ENCODE measurements at regions not wholly inside any gene's neighbourhood (a gene's known extent, or its start where the extent isn't known, plus 50 kb on each side); places are given as distances from the start of the nearest gene placed in this dataset.

- H3K27ac ChIP-seq (ENCODE audit: insufficient read depth, low read length, poor library complexity, severe bottlenecking): no peak overlapping the region
- DNase-seq: no peak
- no peaks in the 10 kb centered on the region for H3K4me1 ChIP-seq (ENCODE audit: control insufficient read depth, insufficient read depth, low read length, poor library complexity, severe bottlenecking)
- H3K36me3 ChIP-seq (ENCODE audit: control insufficient read depth, insufficient read depth, low read length): no peaks in the 10 kb centered on the region
- no peaks in the 10 kb centered on the region for H3K9me3 ChIP-seq (ENCODE audit: control insufficient read depth, low read length)
- no peak overlapping the region for H3K4me3 ChIP-seq (ENCODE audit: insufficient read depth, low read depth, low read length, poor library complexity, severe bottlenecking)
- no peaks in the 10 kb centered on the region for H3K27me3 ChIP-seq (replicated peaks; ENCODE audit: control insufficient read depth, insufficient read depth, low read length, poor library complexity, severe bottlenecking)
Observed at GRCh38 chr13:74647991-74648390, 513.8 kb upstream of the KLF12 start.

GRCh38 chr13:74647211-74647610, 513.0 kb upstream of the KLF12 start:
- no peaks in the 10 kb centered on the region for H3K4me1 ChIP-seq (ENCODE audit: control insufficient read depth, insufficient read depth, low read length, poor library complexity, severe bottlenecking)
- H3K36me3 ChIP-seq (ENCODE audit: control insufficient read depth, insufficient read depth, low read length): no peaks in the 10 kb centered on the region
- DNase-seq: no peak
- H3K4me3 ChIP-seq (ENCODE audit: insufficient read depth, low read depth, low read length, poor library complexity, severe bottlenecking): no peak overlapping the region
- no peaks in the 10 kb centered on the region for H3K27me3 ChIP-seq (replicated peaks; ENCODE audit: control insufficient read depth, insufficient read depth, low read length, poor library complexity, severe bottlenecking)
- no peak overlapping the region for H3K27ac ChIP-seq (ENCODE audit: insufficient read depth, low read length, poor library complexity, severe bottlenecking)
- no peaks in the 10 kb centered on the region for H3K9me3 ChIP-seq (ENCODE audit: control insufficient read depth, low read length)

- DNase-seq: no peak
- no peaks in the 10 kb centered on the region for H3K27me3 ChIP-seq (replicated peaks; ENCODE audit: control insufficient read depth, insufficient read depth, low read length, poor library complexity, severe bottlenecking)
- H3K27ac ChIP-seq (ENCODE audit: insufficient read depth, low read length, poor library complexity, severe bottlenecking): no peak overlapping the region
- no peak overlapping the region for H3K4me3 ChIP-seq (ENCODE audit: insufficient read depth, low read depth, low read length, poor library complexity, severe bottlenecking)
- no peaks in the 10 kb centered on the region for H3K4me1 ChIP-seq (ENCODE audit: control insufficient read depth, insufficient read depth, low read length, poor library complexity, severe bottlenecking)
- H3K9me3 ChIP-seq (ENCODE audit: control insufficient read depth, low read length): no peaks in the 10 kb centered on the region
- H3K36me3 ChIP-seq (ENCODE audit: control insufficient read depth, insufficient read depth, low read length): no peaks in the 10 kb centered on the region
Observed at GRCh38 chr13:74646091-74646490, 511.9 kb upstream of the KLF12 start.

- Histone ChIP-seq H3K27me3 (replicated peaks; ENCODE audit: control insufficient read depth, insufficient read depth, low read length, poor library complexity, severe bottlenecking) (no peaks in the 10 kb centered on the region), H3K4me1 (ENCODE audit: control insufficient read depth, insufficient read depth, low read length, poor library complexity, severe bottlenecking) (no peaks in the 10 kb centered on the region), H3K36me3 (ENCODE audit: control insufficient read depth, insufficient read depth, low read length) (no peaks in the 10 kb centered on the region), H3K4me3 (ENCODE audit: insufficient read depth, low read depth, low read length, poor library complexity, severe bottlenecking) (no peak overlapping the region), H3K9me3 (ENCODE audit: control insufficient read depth, low read length) (no peaks in the 10 kb centered on the region), H3K27ac (ENCODE audit: insufficient read depth, low read length, poor library complexity, severe bottlenecking) (no peak overlapping the region)
- no peak for DNase-seq
Observed at GRCh38 chr13:74645586-74645985, 511.4 kb upstream of the KLF12 start.

GRCh38 chr13:74644229-74644628, 510.0 kb upstream of the KLF12 start:
- H3K4me1 ChIP-seq (ENCODE audit: control insufficient read depth, insufficient read depth, low read length, poor library complexity, severe bottlenecking): no peaks in the 10 kb centered on the region
- no peaks in the 10 kb centered on the region for H3K9me3 ChIP-seq (ENCODE audit: control insufficient read depth, low read length)
- no peak overlapping the region for H3K4me3 ChIP-seq (ENCODE audit: insufficient read depth, low read depth, low read length, poor library complexity, severe bottlenecking)
- no peak for DNase-seq
- no peak overlapping the region for H3K27ac ChIP-seq (ENCODE audit: insufficient read depth, low read length, poor library complexity, severe bottlenecking)
- no peaks in the 10 kb centered on the region for H3K27me3 ChIP-seq (replicated peaks; ENCODE audit: control insufficient read depth, insufficient read depth, low read length, poor library complexity, severe bottlenecking)
- no peaks in the 10 kb centered on the region for H3K36me3 ChIP-seq (ENCODE audit: control insufficient read depth, insufficient read depth, low read length)

GRCh38 chr13:74641586-74641985, 507.4 kb upstream of the KLF12 start:
- DNase-seq: no peak
- H3K36me3 ChIP-seq (ENCODE audit: control insufficient read depth, insufficient read depth, low read length): no peaks in the 10 kb centered on the region
- no peaks in the 10 kb centered on the region for H3K4me1 ChIP-seq (ENCODE audit: control insufficient read depth, insufficient read depth, low read length, poor library complexity, severe bottlenecking)
- no peaks in the 10 kb centered on the region for H3K9me3 ChIP-seq (ENCODE audit: control insufficient read depth, low read length)
- no peak overlapping the region for H3K4me3 ChIP-seq (ENCODE audit: insufficient read depth, low read depth, low read length, poor library complexity, severe bottlenecking)
- no peak overlapping the region for H3K27ac ChIP-seq (ENCODE audit: insufficient read depth, low read length, poor library complexity, severe bottlenecking)
- no peaks in the 10 kb centered on the region for H3K27me3 ChIP-seq (replicated peaks; ENCODE audit: control insufficient read depth, insufficient read depth, low read length, poor library complexity, severe bottlenecking)

GRCh38 chr13:74633734-74634133, 499.5 kb upstream of the KLF12 start:
- no peak overlapping the region for H3K4me3 ChIP-seq (ENCODE audit: insufficient read depth, low read depth, low read length, poor library complexity, severe bottlenecking)
- H3K27ac ChIP-seq (ENCODE audit: insufficient read depth, low read length, poor library complexity, severe bottlenecking): no peak overlapping the region
- no peaks in the 10 kb centered on the region for H3K36me3 ChIP-seq (ENCODE audit: control insufficient read depth, insufficient read depth, low read length)
- no peaks in the 10 kb centered on the region for H3K4me1 ChIP-seq (ENCODE audit: control insufficient read depth, insufficient read depth, low read length, poor library complexity, severe bottlenecking)
- no peaks in the 10 kb centered on the region for H3K27me3 ChIP-seq (replicated peaks; ENCODE audit: control insufficient read depth, insufficient read depth, low read length, poor library complexity, severe bottlenecking)
- no peaks in the 10 kb centered on the region for H3K9me3 ChIP-seq (ENCODE audit: control insufficient read depth, low read length)
- no peak for DNase-seq

GRCh38 chr13:74629985-74630384, 495.8 kb upstream of the KLF12 start:
- Histone ChIP-seq H3K4me3 (ENCODE audit: insufficient read depth, low read depth, low read length, poor library complexity, severe bottlenecking) (no peak overlapping the region), H3K27ac (ENCODE audit: insufficient read depth, low read length, poor library complexity, severe bottlenecking) (no peak overlapping the region), H3K27me3 (replicated peaks; ENCODE audit: control insufficient read depth, insufficient read depth, low read length, poor library complexity, severe bottlenecking) (no peaks in the 10 kb centered on the region), H3K36me3 (ENCODE audit: control insufficient read depth, insufficient read depth, low read length) (no peaks in the 10 kb centered on the region), H3K4me1 (ENCODE audit: control insufficient read depth, insufficient read depth, low read length, poor library complexity, severe bottlenecking) (no peaks in the 10 kb centered on the region), H3K9me3 (ENCODE audit: control insufficient read depth, low read length) (no peaks in the 10 kb centered on the region)
- no peak for DNase-seq

GRCh38 chr13:74625541-74625940, 491.3 kb upstream of the KLF12 start:
- no peaks in the 10 kb centered on the region for H3K9me3 ChIP-seq (ENCODE audit: control insufficient read depth, low read length)
- no peak for DNase-seq
- no peak overlapping the region for H3K27ac ChIP-seq (ENCODE audit: insufficient read depth, low read length, poor library complexity, severe bottlenecking)
- no peak overlapping the region for H3K4me3 ChIP-seq (ENCODE audit: insufficient read depth, low read depth, low read length, poor library complexity, severe bottlenecking)
- H3K27me3 ChIP-seq (replicated peaks; ENCODE audit: control insufficient read depth, insufficient read depth, low read length, poor library complexity, severe bottlenecking): no peaks in the 10 kb centered on the region
- no peaks in the 10 kb centered on the region for H3K4me1 ChIP-seq (ENCODE audit: control insufficient read depth, insufficient read depth, low read length, poor library complexity, severe bottlenecking)
- no peaks in the 10 kb centered on the region for H3K36me3 ChIP-seq (ENCODE audit: control insufficient read depth, insufficient read depth, low read length)

- no peaks in the 10 kb centered on the region for H3K4me1 ChIP-seq (ENCODE audit: control insufficient read depth, insufficient read depth, low read length, poor library complexity, severe bottlenecking)
- H3K27me3 ChIP-seq (replicated peaks; ENCODE audit: control insufficient read depth, insufficient read depth, low read length, poor library complexity, severe bottlenecking): no peaks in the 10 kb centered on the region
- no peak overlapping the region for H3K27ac ChIP-seq (ENCODE audit: insufficient read depth, low read length, poor library complexity, severe bottlenecking)
- no peak overlapping the region for H3K4me3 ChIP-seq (ENCODE audit: insufficient read depth, low read depth, low read length, poor library complexity, severe bottlenecking)
- H3K9me3 ChIP-seq (ENCODE audit: control insufficient read depth, low read length): no peaks in the 10 kb centered on the region
- H3K36me3 ChIP-seq (ENCODE audit: control insufficient read depth, insufficient read depth, low read length): no peaks in the 10 kb centered on the region
- no peak for DNase-seq
Observed at GRCh38 chr13:74623761-74624160, 489.6 kb upstream of the KLF12 start.

GRCh38 chr13:74622284-74622683, 488.1 kb upstream of the KLF12 start:
- Histone ChIP-seq H3K4me3 (ENCODE audit: insufficient read depth, low read depth, low read length, poor library complexity, severe bottlenecking) (no peak overlapping the region), H3K9me3 (ENCODE audit: control insufficient read depth, low read length) (no peaks in the 10 kb centered on the region), H3K4me1 (ENCODE audit: control insufficient read depth, insufficient read depth, low read length, poor library complexity, severe bottlenecking) (no peaks in the 10 kb centered on the region), H3K27ac (ENCODE audit: insufficient read depth, low read length, poor library complexity, severe bottlenecking) (no peak overlapping the region), H3K36me3 (ENCODE audit: control insufficient read depth, insufficient read depth, low read length) (no peaks in the 10 kb centered on the region), H3K27me3 (replicated peaks; ENCODE audit: control insufficient read depth, insufficient read depth, low read length, poor library complexity, severe bottlenecking) (no peaks in the 10 kb centered on the region)
- no peak for DNase-seq
